Heart left ventricle (tissue), 13 donors: ENCODE measurements at regions not wholly inside any gene's neighbourhood (a gene's known extent, or its start where the extent isn't known, plus 50 kb on each side); places are given as distances from the start of the nearest gene placed in this dataset.

Experiments used
- POLR2A ChIP-seq, 2 donors: fragments of 450-650 bp; IDR thresholded peaks; one replicate each; pipeline ENCODE4 v1.6.1; 2017; ENCODE audit warnings: antibody characterized with exemption in 2 of 2, mild to moderate bottlenecking in 2 of 2, moderate library complexity in 2 of 2
- TF ChIP-seq, protein P1 (sequence below), 12 donors: fragments of 200-600 bp; sonication (generic) in 4 of 12; IDR thresholded peaks; one replicate each; pipeline versions ENCODE4 v1.5.0 to v1.8.0; 2018 to 2022; ENCODE audit warnings: antibody characterized with exemption in 12 of 12, mild to moderate bottlenecking in 5 of 12
- donor health status: ischemic (EF 13 %, LVEDD 7.1; RV severe dilation, severe dysfunction).
- donor health status: DM: no; HTN: yes; CAD: no.
- donor health status: DM: no; HTN: no; CAD: no.
- donor health status: ischemic (EF 25% LVEDD 6.9; RV normal size, moderate dysfunction).
- donor health status: ischemic (EF 25% LVEDD 5.7; RV mildly dilated, moderate dysfunction).
- donor health status: ischemic (EF 35%, LVEDD 5.7; RV mildly dilated, moderate dysfunction).
- donor health status: nonischemic (EF 11% LVEDD 7.7; RV severe dilation, severe dysfunction).
- donor health status: DM: yes; HTN: yes; CAD: no.
- donor health status: PGD.
- donor health status: ischemic (EF 29% LVEDD 5.4; RV normal size, mild dysfunction).
- donor health status: nonischemic (EF 23%, LVEDD 6.1; RV moderate dilation, normal function).

DNA sequence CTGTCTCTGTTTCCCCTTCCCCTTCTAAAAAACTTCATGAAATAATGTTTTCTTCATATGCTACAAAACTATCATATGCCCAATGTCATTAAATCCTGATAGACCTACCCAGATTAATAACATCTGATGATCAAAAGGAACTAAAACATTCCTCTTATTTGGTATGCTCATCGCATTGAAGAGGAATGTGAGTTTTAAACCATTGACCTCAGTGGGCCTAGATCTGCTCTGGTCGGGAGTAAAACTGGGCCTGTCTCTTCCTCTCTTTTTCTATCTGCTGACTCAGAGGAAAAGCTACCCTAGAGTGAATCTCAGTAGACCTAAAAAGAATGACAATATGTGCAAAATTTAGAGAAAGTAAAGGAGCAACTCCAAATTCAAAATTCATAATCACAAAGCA lies 275.8 kb downstream of the SATB1 start:
- TF ChIP-seq, protein P1, sequence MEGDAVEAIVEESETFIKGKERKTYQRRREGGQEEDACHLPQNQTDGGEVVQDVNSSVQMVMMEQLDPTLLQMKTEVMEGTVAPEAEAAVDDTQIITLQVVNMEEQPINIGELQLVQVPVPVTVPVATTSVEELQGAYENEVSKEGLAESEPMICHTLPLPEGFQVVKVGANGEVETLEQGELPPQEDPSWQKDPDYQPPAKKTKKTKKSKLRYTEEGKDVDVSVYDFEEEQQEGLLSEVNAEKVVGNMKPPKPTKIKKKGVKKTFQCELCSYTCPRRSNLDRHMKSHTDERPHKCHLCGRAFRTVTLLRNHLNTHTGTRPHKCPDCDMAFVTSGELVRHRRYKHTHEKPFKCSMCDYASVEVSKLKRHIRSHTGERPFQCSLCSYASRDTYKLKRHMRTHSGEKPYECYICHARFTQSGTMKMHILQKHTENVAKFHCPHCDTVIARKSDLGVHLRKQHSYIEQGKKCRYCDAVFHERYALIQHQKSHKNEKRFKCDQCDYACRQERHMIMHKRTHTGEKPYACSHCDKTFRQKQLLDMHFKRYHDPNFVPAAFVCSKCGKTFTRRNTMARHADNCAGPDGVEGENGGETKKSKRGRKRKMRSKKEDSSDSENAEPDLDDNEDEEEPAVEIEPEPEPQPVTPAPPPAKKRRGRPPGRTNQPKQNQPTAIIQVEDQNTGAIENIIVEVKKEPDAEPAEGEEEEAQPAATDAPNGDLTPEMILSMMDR (IDR thresholded peaks at IDR 0.05), result no peak
- TF ChIP-seq POLR2A (IDR thresholded peaks at IDR 0.05), result no peak
